NCI-H446 treated with DMSO at 0.1 percent for 48 hours (cell line): ENCODE measurements at regions not wholly inside any gene's neighbourhood (a gene's known extent, or its start where the extent isn't known, plus 50 kb on each side); places are given as distances from the start of the nearest gene placed in this dataset.

Source experiments
- DNase-seq: peaks from one replicate; lab custom pipeline; 2025; lab: John Stamatoyannopoulos, UW

GRCh38 chr6:22942403-22942802 is 373.0 kb downstream of the HDGFL1 start:
- DNase-seq, result no peak

DNA sequence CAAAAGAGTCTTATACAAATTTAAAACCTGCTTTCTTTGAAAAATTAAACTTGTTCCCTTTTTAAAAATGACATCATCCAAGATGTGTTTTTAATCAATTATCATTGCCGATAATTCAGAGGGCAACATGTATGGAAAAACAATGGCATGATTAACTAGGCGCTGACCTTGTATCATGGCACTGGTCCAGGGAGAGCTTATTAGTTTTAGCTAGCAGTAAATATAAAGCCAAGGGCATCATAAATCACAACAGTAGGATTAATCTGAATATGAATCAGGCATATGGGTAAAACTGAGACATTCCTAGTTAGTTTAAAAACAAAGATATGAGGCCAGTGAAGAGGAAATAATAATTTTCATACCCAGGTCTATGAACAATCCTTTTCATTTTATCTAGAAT is 374.0 kb downstream of the HDGFL1 start:
- DNase-seq, result peak; percentile 22

- DNase-seq, result no peak
These were observed 380.6 kb downstream of the HDGFL1 start for GRCh38 chr6:22949967-22950366.

DNA sequence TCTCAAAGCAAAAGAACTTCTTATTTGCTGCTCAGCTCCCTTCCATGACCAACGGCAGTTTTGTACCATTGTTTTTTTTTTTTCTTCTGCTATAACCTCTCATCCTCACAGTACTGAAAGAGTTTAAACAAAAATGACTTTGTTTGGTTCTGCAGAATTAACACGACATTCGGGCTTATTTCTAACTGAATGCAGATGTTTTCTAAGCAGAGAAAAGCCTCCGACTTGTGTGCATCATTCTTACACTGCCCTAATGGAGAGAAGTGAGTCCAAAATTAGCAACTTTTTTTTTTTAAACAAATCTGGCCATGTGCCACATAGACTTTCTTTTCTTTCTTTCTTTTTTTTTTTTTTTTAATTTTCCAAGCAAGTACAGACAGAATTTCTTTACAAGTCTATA is 382.7 kb downstream of the HDGFL1 start:
- no peak for DNase-seq

GRCh38 chr6:22954749-22955385 is 385.5 kb downstream of the HDGFL1 start:
- no peak for DNase-seq

DNA sequence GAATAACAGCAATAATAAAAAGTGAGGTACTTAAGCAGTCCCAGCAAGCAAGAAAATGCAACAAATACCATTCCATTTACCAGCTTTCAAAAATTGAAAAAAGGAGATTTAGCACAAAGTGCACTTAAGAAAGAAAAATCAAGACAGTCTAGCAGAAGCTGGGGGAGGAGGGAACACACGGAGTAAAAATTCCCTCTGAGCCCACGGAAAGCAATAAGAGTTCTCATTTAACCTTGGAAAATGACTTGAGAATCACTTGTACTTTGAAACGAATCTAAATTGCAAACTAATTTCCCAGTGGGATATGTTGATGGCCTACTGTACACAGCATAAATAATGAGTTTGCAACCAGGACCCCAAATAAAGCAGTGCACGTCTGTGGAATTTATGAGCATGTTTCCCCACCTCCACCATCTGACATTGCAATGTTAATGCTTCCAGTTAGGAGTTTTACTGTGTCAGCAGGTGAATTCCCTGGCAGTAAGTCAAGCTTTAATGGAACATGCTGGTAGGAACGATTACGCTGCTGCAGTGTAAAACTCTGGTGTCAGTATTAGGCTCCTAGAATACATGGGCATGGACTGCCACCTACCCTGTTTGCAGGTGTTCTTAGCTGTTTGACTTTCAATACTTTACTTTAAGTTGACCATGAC is 386.8 kb downstream of the HDGFL1 start:
- DNase-seq, result no peak

- no peak for DNase-seq
These were observed 389.3 kb downstream of the HDGFL1 start for GRCh38 chr6:22958677-22959076.

DNA sequence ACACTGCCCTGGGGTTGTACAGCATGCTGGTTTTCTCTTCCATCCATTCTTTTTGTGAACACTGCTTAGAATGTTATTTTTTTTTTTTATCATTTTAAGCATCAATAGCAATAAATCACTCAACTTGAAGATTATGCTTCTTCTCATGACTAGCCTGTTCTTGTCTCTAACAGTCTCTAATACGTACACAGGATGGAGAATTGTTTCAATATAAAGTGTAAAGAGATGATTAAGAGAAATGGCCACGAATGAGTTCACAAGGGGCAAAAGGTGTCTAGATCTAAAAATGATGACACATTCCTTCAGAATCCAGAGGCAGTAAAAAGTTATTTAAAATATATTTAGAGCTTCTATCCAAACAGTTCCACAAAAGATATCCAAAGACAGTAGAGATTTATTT is 390.2 kb downstream of the HDGFL1 start:
- DNase-seq, result no peak

GRCh38 chr6:22964334-22964733 is 395.0 kb downstream of the HDGFL1 start:
- no peak for DNase-seq

- no peak for DNase-seq
These were observed 396.5 kb downstream of the HDGFL1 start for GRCh38 chr6:22965889-22966288.

DNA sequence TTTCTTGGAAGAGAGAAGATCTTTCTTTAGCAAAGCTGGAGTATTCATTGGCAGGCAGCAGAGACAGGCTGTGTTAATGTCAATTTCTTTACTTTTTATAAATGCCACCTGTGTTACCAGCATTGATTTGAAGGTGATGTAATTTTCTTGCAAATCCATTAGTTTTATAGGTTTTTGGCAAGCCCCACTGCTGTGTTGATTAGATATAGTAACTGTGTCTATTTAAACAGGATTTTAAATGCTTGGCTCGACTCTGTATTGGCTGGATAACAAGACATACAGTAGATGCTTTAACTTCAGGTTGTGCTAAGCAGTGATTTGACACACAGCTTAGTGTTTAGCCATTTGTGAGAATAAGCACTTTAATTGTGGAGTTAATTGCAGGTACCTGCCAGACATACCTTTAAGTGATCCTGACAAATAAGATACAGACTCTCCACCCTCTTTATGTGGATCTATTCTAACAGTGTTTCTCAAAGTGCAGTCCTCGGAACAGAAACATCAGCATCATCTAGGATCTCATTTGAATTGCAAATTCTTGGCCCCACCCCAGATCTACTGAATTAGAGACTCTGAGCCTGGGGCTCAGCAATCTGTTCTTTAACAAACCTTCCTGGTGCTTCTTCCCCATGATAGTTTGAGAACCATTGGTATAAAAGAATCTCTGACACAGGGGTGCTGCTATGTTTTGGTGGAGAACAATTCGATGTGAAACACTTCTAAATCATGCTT is 397.5 kb downstream of the HDGFL1 start:
- no peak for DNase-seq

- DNase-seq, result no peak
These were observed 400.6 kb downstream of the HDGFL1 start for GRCh38 chr6:22970004-22970403.

DNA sequence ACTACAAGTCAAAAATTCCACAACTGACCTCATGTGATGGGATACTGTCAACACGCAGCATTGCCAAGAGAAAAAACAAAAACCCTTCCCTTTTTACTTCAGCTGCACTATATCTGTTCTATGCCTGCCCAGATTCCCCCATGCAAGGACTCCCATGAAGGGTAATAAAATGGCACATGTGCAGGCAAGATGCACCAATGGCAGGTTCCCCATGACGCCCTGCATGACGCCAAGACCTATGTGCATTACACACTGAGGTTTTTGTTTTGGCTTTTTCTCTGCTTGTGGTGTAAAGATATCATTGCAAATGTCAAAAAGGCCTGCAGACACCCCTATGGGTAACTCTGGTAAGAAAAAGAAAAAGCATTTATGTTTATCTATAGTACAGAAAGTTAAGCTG is 403.4 kb downstream of the HDGFL1 start:
- no peak for DNase-seq

DNA sequence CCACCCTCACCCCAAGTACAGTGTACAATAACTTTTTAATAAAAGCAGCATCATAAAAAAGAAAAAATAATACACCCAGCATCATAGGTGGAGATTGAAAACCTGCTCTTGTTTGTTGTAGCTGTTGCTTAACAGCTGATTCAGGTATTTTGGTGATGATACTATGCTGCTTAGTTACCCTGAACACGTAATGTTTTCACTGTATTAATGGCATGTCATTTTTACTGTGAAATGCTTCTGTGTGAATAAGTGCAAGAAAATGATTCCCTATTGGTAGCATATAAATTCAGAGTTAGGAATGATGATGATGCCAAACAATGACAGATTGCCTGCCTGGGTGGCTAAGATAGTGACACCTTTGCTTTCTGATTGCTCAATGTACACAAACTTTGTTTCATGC is 405.7 kb downstream of the HDGFL1 start:
- no peak for DNase-seq

- no peak for DNase-seq
These were observed 411.1 kb downstream of the HDGFL1 start for GRCh38 chr6:22980446-22980845.

DNA sequence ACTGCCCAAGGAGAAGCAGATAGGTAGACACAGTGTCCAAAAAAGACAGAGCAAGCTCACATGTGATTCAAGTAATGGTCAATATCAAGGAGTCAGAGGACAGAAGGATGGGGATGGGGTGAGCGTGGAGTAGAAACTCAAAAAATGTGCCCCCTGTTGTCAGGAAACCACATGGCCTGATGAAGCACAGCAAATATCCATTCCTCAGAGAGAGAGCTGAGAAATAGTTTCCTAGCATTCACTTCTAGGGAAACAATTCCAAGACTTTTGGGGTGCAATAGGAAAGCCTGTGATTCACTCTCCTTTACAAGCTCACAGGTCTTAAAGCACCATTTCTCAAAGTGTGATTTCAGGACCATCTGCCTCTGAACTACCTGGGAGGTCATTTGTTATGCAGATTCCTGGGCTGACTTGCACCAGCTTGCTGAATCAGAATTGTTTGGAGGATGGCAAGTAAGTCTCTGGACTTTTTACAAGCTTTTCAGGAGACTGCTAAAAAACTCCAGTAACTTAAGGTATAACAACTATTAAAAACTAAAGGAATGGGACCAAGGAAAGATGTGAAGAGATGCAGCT is 432.8 kb downstream of the HDGFL1 start:
- no peak for DNase-seq

GRCh38 chr6:23003671-23004467 is 434.5 kb downstream of the HDGFL1 start:
- peak; percentile 99 for DNase-seq

DNA sequence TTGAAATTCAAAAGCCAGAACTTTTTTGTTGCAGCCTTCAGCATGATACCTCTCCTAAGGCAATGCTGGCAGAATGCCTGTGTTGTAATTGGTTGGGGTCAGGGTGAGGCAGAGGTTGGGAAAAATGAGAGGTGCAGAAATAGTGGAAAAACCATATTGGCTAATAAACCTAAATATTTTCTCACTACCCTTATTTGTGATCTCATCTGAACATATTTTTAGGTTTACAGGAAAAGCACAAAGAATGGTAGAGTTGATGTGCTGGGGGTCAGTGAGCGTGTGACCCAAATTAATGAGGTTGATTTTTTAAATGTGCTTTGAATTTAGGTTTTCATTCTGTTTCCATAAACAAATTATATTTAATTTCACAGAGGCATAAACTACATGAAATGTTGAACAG is 437.3 kb downstream of the HDGFL1 start:
- no peak for DNase-seq

DNA sequence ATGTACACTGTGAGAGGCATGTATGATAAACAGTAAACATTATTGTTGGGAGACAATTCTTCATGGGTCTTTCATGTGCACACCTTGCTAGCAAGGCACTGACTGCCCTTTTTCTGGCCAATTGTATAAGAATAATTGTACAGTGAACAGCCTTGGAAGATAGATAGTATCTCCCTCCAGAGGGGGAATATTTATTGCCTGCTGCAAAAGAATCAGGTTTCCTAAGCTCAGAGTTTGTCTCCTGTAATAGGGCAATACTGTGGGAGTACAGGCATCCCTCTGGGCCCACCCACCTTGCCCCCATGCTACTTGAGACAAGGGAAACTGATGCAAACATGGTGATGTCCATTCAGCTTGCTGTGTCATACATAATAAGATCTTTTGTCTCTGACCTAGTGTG is 442.2 kb downstream of the HDGFL1 start:
- no peak for DNase-seq

DNA sequence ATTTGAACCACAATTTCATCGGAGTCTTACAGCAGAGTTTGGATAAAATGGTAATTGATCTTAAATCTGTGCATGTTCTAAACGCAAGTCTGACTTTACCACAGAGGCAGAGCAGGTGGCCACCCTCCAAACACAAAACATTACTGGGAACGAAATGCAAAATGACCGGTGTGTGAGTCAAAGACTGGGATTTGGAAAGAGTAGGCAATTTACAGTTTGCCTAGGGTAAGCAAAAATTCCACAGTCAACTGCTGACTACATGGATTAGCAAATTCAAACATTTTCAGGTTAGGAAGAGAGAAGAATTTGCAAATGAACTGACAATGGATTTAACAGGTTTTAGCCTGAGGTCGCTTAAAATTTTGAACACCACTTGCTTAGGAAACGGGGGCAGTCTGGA is 444.4 kb downstream of the HDGFL1 start:
- DNase-seq, result no peak

DNA sequence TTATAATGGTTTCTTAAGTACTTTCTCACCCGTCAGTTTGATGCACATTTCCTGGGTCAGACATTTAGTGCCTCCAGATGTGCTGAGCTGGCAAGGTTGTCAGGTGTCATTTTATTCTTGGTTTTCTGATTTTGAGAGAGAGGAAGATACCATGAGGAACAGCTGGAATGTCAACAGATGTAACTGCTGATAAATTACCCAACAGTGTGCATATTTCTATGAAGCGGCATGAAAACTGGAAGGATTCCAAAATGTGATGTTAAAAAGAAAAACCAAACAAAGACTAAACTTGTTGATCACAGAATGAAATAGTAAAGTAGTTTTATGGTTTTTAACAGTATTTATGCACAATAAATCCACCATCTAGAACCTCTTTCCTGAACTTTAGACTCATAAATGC is 447.3 kb downstream of the HDGFL1 start:
- no peak for DNase-seq

- no peak for DNase-seq
These were observed 452.1 kb downstream of the HDGFL1 start for GRCh38 chr6:23021487-23021886.
